GM08714 (cell line): ENCODE measurements at regions not wholly inside any gene's neighbourhood (a gene's known extent, or its start where the extent isn't known, plus 50 kb on each side); places are given as distances from the start of the nearest gene placed in this dataset.
"Not testable (repeated sequence)": the region's sequence is repeated elsewhere in the genome, so short reads cannot be mapped to it uniquely, and the experiment has no call there.

ENCODE experiments used
- H3K4me3 ChIP-seq: fragments of 200-500 bp; sonication (Bioruptor generic); 2 replicates; pipeline ENCODE4 v1.5.1; 2014; ENCODE audit warnings: mild to moderate bottlenecking, low read length, inconsistent platforms
- ZNF274 ChIP-seq: IDR thresholded peaks from 2 replicates; pipeline ENCODE4 v1.6.1; 2012; ENCODE audit warnings: mild to moderate bottlenecking, low read depth, low read length

GRCh38 chr20:30921286-30922071, 336.0 kb upstream of the DEFB115 start:
- H3K4me3 ChIP-seq, result no peak overlapping the region
- no peak for TF ChIP-seq ZNF274

DNA sequence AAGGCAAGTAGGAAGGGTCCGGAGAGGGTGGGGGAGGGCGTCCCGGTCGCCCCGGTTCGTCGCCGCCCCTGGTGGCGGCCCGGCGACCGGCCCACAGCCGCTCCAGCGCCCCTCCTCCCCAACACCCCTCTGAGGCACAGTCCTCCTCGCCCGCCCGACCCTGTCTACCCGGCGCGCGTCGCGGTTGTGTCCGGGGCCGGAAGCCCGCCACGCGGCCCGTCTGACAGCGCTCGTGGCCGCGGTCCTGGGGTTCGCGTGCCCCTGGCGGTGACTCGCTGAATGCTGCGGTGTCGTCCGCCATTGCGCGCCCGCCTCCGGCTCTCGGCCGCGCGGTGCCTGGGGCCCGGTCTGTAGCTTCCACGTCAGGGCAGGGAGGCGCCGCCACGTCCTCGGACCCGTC, 335.3 kb upstream of the DEFB115 start:
- no peak for TF ChIP-seq ZNF274
- H3K4me3 ChIP-seq, result no peak overlapping the region

DNA sequence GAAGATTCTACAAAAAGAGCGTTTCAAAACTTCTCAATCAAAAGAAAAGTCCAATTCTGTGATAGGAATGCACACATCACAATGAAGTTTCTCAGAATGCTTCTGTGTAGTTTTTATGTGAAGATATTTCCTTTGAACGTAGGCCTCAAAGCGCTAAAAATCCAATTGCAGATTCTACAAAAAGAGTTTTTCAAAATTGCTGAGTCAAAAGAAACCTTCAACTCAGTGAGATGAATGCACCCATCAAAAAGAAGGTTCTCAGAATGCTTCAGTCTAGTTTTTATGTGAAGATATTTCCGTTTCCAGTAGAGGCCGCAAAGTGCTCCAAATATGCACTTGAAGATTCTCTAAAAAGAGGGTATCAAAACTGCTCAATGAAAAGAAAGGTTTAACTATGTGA, 319.7 kb upstream of the DEFB115 start:
- H3K4me3 ChIP-seq, result no peak overlapping the region
- no peak for TF ChIP-seq ZNF274

GRCh38 chr20:30949761-30950160, 307.7 kb upstream of the DEFB115 start:
- no peak overlapping the region for H3K4me3 ChIP-seq
- TF ChIP-seq ZNF274, result no peak

DNA sequence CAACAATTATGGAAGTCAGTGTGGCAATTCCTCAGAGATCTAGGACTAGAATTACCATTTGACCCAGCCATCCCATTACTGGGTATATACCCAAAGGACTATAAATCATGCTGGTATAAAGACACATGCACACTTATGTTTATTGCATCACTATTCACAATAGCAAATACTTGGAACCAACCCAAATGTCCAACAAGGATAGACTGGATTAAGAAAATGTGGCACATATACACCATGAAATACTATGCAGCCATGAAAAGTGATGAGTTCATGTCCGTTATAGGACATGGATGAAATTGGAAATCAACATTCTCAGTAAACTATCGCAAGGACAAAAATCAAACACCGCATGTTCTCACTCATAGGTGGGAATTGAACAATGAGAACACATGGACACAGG, 306.4 kb upstream of the DEFB115 start:
- H3K4me3 ChIP-seq, result not testable (repeated sequence)

- not testable (repeated sequence) for H3K4me3 ChIP-seq
Observed at GRCh38 chr20:30956649-30957048, 300.8 kb upstream of the DEFB115 start.

- H3K4me3 ChIP-seq, result not testable (repeated sequence)
Observed at GRCh38 chr20:30959208-30959607, 298.3 kb upstream of the DEFB115 start.

- no peak overlapping the region for H3K4me3 ChIP-seq
- no peak for TF ChIP-seq ZNF274
Observed at GRCh38 chr20:30963591-30963990, 293.9 kb upstream of the DEFB115 start.

- not testable (repeated sequence) for H3K4me3 ChIP-seq
Observed at GRCh38 chr20:30975859-30976258, 281.6 kb upstream of the DEFB115 start.

GRCh38 chr20:30985386-30985785, 272.1 kb upstream of the DEFB115 start:
- no peak for TF ChIP-seq ZNF274
- H3K4me3 ChIP-seq, result no peak overlapping the region
